ENCODE measurements at regions not wholly inside any gene's neighbourhood (a gene's known extent, or its start where the extent isn't known, plus 50 kb on each side); places are given as distances from the start of the nearest gene placed in this dataset.

DNA sequence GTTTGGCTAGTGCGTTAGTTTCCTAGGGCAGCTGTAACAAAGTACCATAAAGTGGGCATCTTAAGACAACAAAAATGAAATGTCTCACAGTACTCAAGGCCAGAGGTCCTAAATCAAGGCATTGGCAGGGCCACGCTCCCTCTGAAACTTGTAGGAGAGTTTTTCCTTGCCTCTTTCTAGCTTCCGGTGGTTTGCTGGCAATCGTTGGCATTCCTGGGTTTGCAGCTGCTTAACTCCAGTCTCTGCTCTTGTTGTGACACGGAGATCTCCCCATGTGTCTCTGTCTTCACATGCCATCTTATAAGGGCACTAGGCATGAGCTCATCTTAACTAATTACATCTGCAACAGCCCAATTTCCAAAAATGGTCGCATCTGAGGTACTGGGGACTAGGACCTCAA is 362.0 kb upstream of the BOD1L1 start:
- H3K4me1 ChIP-seq, result no peaks in the 10 kb centered on the region
- H3K4me3 ChIP-seq, result no peak overlapping the region
- no peaks in the 10 kb centered on the region for H3K36me3 ChIP-seq
- no peaks in the 10 kb centered on the region for H3K9me3 ChIP-seq
- no peaks in the 10 kb centered on the region for H3K27me3 ChIP-seq (replicated peaks in 1 of 7)
- no peak for DNase-seq
- 67 to 92% (median 84%) methylated on average over 6 of the region's 6 CpGs for whole genome bisulfite sequencing, 5 donors
- intact Hi-C loops (cut with DNase I; ENCODE audit: low total_unique reads), result no loop called here
- H3K27ac ChIP-seq, result no peak overlapping the region
- TF ChIP-seq, protein P1, sequence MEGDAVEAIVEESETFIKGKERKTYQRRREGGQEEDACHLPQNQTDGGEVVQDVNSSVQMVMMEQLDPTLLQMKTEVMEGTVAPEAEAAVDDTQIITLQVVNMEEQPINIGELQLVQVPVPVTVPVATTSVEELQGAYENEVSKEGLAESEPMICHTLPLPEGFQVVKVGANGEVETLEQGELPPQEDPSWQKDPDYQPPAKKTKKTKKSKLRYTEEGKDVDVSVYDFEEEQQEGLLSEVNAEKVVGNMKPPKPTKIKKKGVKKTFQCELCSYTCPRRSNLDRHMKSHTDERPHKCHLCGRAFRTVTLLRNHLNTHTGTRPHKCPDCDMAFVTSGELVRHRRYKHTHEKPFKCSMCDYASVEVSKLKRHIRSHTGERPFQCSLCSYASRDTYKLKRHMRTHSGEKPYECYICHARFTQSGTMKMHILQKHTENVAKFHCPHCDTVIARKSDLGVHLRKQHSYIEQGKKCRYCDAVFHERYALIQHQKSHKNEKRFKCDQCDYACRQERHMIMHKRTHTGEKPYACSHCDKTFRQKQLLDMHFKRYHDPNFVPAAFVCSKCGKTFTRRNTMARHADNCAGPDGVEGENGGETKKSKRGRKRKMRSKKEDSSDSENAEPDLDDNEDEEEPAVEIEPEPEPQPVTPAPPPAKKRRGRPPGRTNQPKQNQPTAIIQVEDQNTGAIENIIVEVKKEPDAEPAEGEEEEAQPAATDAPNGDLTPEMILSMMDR (IDR thresholded peaks at IDR 0.05 in 8 of 11, conservative IDR thresholded peaks at IDR 0.05 in 3 of 11), result no peak
- no peak for TF ChIP-seq POLR2A (IDR thresholded peaks at IDR 0.05)
- no peak for TF ChIP-seq POLR2AphosphoS5 (IDR thresholded peaks at IDR 0.05)

- no peak for TF ChIP-seq POLR2A (IDR thresholded peaks at IDR 0.05)
- TF ChIP-seq, protein P1 (IDR thresholded peaks at IDR 0.05 in 8 of 11, conservative IDR thresholded peaks at IDR 0.05 in 3 of 11), result no peak
- TF ChIP-seq POLR2AphosphoS5 (IDR thresholded peaks at IDR 0.05), result no peak
- Histone ChIP-seq H3K36me3 (no peaks in the 10 kb centered on the region), H3K9me3 (no peaks in the 10 kb centered on the region), H3K4me3 (no peak overlapping the region), H3K4me1 (no peaks in the 10 kb centered on the region), H3K27me3 (replicated peaks in 1 of 7) (no peaks in the 10 kb centered on the region), H3K27ac (no peak overlapping the region)
- DNase-seq, result no peak
- WGBS, 5 donors, result 27 to 43% (median 38%) methylated on average over 4 of the region's 4 CpGs
- intact Hi-C loops (cut with DNase I; ENCODE audit: low total_unique reads), result no loop called here
Observed at GRCh38 chr4:13990596-13991589, 363.4 kb upstream of the BOD1L1 start.

DNA sequence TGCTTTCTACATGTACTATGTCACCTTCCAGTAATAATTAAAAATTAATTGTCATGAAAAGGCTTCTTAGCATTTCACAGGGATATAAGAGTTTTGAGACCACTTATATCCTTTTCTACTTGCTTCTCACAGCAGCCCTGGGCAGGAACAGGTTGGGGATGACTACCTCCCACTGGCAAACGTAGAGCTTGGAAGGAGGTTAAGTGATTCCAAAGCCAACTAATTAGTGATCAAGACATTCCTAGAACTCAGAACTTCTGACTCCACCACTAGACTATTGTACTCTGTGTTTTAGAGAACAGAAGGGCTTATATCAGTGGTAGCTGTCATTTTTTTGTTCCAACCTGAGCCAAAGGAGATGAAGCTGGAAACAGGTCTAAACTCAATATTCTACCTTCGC is 364.5 kb upstream of the BOD1L1 start:
- DNase-seq, result no peak
- Histone ChIP-seq H3K4me1 (no peaks in the 10 kb centered on the region), H3K27ac (no peak overlapping the region), H3K4me3 (no peak overlapping the region), H3K27me3 (replicated peaks in 1 of 7) (no peaks in the 10 kb centered on the region), H3K9me3 (no peaks in the 10 kb centered on the region), H3K36me3 (no peaks in the 10 kb centered on the region)
- TF ChIP-seq POLR2AphosphoS5 (IDR thresholded peaks at IDR 0.05) (no peak), POLR2A (IDR thresholded peaks at IDR 0.05) (no peak)
- TF ChIP-seq, protein P1 (IDR thresholded peaks at IDR 0.05 in 8 of 11, conservative IDR thresholded peaks at IDR 0.05 in 3 of 11), result no peak
- WGBS, 5 donors, result 82 to 88% (median 85%) methylated on average over 2 of the region's 2 CpGs
- intact Hi-C loops (cut with DNase I; ENCODE audit: low total_unique reads), result no loop called here

DNA sequence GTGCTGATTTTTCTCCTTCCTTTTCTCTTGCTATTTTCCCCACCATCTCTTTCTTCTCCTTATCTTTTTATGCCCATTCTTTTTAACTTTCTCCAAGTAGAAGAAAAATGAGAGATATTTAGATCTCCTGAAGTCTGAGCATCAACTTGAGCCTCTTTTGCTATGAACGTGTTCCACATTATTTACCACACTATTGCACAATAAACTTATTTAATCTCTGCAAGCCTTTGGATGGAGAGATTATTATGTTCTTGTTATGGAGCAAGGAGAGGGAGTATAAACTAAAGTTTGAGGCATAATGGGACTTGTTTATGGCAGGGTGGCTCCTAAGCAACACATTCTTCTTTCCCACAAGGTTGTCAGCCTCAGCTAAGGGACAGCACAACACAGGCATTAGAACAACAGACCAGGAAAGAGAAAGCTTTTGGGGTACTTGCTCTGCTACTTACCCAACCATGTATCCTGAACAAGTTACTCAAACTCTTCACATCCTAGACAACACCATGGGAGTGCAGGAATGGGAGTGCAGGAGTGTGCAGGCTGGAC is 365.5 kb upstream of the BOD1L1 start:
- no peaks in the 10 kb centered on the region for H3K9me3 ChIP-seq
- no peaks in the 10 kb centered on the region for H3K27me3 ChIP-seq (replicated peaks in 1 of 7)
- TF ChIP-seq, protein P1 (IDR thresholded peaks at IDR 0.05 in 8 of 11, conservative IDR thresholded peaks at IDR 0.05 in 3 of 11), result no peak
- TF ChIP-seq POLR2A (IDR thresholded peaks at IDR 0.05) (no peak), POLR2AphosphoS5 (IDR thresholded peaks at IDR 0.05) (no peak)
- H3K4me3 ChIP-seq, result no peak overlapping the region
- no peaks in the 10 kb centered on the region for H3K36me3 ChIP-seq
- no peak for DNase-seq
- H3K27ac ChIP-seq, result no peak overlapping the region
- 36 to 73% (median 49%) methylated on average over 1 of the region's 1 CpG for WGBS, 5 donors
- intact Hi-C loops (cut with DNase I; ENCODE audit: low total_unique reads), result no loop called here
- no peaks in the 10 kb centered on the region for H3K4me1 ChIP-seq

Data from spleen (tissue), 11 donors.